ELR (cell line): ENCODE measurements at regions not wholly inside any gene's neighbourhood (a gene's known extent, or its start where the extent isn't known, plus 50 kb on each side); places are given as distances from the start of the nearest gene placed in this dataset.

Source experiments
- DNase-seq: peaks from one replicate; pipeline ENCODE4 v3.0.0-alpha.2; 2015; ENCODE audit warnings: low read depth

DNA sequence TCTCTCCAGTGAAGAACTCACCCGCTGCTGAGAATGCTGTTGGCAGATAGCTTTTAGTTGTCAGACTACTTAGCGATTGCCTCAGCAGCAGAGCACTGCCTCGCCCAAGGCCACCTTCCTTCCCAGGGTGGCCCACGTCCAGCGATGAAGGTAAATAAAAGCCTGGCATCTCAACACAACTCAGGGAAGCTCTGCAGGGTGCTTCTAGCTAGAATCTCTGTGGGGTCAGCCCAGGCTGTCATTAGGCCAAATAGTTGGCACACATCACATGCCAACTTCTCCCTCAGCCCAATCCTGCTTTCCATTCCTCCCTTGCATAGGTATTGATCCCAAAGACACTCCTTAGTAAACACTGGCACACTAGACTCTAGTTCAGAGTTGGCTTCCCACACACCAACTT, 368.1 kb upstream of the TMTC1 start:
- no peak for DNase-seq

DNA sequence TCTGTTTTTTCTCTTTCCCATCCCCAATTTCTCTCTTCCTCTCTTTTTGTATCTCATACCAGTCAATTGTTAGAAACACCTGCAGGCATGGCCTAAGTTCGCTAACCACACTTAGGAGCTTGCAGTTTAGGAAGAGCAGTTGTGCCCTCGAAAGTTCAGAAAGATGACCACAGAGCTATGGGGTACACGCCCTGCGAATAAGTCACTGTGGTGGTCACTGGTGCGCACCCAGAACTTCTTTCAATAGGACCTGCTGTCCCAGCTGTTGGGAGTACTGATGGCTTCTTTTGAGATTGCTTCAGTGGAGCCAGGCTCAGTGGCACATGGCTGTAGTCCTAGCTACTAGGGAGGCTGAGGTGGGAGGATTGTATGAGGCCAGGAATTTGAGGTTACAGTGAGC, 362.8 kb upstream of the TMTC1 start:
- no peak for DNase-seq

DNA sequence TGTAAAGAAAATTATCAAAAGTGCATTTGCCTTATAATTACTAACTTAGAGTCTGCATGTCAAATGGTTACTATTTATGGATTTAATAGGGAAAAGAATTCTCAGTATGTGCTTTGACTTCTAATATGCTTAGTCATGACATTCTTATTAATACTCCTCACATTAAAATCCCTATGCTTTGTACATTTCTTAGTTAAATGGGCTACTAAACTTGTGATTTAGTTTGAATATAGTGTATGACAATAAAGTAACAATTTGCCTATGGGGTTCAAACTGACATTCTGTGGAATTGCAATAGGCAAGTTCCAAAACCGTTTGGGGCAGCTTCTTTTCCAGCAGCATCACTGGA, 361.9 kb upstream of the TMTC1 start:
- DNase-seq: no peak

DNA sequence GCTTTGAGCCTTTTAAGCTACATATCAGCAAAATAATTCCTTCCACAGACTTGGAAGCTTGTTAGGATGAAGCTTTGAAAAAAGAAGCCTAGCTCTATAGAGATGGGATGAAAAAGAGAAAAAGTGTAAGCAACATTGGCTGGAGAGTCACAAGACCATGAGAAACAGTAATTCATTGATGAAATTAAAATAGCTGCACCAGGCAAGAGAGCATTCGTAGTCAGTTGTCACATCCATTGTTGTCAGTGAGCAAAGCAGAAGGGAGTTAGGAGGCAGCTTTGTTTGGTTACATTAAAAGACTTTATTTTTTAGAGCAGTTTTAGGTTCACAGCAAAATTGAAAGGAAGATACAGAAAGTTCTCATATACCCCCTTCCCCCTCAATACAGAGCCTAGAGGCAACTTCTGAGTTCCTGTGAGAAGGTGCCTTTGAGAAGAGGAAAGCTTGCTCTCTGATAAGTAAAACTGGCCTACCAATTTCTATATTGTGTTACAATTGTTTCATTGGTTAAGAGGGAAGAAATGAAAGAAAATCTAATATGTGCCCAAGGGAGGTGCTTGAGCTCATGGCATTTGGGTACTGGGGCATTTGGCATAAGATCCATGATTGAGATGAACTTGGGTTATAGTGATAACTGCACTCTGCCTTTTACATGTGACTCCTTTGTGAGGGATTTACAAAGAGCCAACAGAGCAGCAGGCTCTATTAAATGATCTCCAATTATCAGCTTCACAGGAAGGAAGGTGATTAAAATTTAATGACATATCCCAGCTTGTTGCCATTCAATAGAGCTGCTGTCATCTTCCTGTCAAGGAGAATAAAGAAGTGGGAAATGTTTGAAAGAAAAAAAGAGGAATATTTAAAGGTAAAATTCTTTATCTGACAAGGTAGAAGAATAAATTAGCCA, 361.3 kb upstream of the TMTC1 start:
- DNase-seq: no peak

DNA sequence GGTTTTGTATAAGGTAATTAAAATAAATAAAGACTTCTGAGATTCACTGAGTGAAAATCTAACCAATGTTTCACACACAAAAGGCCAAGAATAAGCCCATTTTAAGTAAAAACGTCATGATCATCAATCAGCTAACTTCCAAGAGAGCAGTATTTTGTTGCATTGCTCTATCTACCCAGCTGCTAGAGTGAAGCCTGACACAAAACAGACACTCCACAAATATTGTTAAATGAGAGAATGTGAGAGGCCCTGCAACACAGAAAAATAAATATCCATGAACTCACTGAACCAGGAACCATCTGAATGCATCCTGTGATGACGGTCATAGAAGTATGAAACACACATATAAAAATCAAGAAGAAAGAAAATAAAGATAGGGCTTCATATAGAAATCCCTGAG, 358.6 kb upstream of the TMTC1 start:
- no peak for DNase-seq

DNA sequence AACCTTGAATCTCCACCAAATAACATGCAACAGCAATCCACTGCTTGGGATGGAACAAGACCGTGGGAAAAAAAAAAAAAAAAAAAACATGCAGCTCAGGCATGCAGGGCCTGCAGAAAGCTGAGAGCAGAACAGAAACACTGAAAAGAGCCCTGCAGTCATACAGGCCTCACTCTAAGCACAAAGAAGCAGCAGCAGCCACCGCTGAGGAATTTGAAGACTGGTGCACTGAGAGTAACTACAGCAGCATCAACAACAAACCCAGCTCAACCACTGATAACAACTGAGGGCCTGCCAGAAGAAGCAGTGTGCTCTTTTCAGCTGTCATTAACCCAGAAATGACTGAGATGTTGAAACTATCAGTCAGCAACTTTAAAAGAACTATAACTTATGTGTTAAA, 354.7 kb upstream of the TMTC1 start:
- no peak for DNase-seq

DNA sequence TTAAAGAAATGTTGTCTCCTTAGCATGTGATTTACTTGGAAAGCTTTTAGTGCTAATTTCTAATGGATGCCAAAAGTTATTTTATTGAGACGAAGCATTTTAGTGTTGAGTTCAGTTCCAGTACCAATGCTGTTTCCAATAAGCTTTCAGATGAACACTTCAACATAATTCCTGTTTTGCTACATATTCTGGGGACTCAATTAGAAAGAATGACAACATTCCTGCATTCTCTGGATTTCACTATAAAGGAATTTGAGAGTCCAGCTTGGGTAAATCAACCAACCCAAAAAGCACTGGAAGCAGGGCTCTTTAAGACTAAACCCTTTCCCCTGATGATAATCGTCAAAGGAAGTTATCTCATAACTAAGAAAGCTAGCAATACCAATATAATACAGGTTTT, 353.0 kb upstream of the TMTC1 start:
- DNase-seq: no peak

DNA sequence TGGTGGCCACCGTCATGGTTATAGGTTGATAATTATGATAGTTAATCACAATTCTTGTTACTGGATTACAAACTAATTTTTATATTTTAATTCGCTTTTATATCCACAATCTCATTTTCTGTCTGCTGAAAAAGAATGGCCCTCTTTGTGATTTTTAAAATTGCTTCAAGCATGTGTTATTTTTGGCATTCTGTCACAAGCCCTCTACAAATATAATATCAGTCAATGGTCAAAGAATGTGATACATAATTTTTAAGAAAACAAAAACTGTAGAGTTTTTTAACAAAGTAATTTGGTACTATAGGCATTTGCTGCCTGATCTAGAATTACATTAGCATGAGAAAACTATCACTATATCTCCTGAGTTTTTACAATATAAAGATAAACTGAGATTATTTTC, 352.0 kb upstream of the TMTC1 start:
- no peak for DNase-seq

DNA sequence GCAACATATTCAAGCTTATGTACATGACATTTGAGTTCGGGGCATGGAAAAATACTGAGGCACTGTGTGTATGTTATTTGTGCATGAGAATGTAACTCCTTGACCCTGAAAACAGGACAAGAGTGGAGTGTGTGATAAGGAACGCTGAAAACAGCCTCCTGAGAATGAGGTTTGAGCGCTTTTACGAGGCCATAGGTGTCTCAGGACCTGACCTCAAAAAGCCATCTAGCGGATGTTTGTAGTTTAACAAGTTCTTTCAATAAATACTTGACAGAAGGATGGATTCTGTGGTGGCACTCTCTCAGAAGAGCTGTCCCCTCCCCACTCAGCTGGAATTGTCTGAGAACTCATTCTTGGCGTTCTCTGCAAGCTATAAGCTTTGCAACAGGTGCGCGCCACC, 350.5 kb upstream of the TMTC1 start:
- peak; percentile 18 for DNase-seq

DNA sequence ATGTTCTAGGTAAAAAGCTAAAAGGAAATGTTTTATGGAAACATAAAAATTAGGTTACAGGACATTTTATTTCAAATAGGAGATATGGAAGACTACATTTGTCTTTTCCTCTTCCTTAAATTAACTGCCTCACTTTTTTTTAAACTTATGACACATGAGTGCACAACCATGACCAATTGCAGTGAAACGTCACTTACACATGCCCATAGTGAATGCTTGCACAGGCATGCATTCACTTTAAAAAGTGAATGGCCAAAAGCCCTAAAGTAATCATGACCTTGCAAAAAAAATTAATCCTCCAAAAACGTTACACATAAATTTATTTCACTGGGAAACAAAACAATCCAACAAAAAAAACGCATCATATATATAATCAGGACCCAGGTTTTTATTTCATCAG, 343.2 kb upstream of the TMTC1 start:
- DNase-seq: no peak

DNA sequence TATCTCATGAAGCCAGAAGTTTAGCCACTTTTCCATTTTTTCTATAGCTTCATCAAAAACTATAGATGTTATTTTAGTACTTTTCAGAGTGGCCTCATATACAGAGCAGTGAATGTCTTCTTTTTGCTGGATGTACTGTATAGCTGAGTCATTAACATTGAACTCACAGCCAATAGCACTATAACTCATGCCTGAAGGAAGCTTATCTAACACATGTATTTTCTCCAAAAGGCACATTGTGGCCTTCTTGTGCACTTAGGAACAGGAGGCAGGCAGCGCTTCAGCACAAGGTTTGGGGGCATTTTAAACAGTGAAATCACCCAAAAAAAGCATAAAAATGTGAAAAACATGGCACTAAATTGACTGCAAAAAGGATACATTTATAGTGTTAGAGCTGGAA, 336.8 kb upstream of the TMTC1 start:
- no peak for DNase-seq

DNA sequence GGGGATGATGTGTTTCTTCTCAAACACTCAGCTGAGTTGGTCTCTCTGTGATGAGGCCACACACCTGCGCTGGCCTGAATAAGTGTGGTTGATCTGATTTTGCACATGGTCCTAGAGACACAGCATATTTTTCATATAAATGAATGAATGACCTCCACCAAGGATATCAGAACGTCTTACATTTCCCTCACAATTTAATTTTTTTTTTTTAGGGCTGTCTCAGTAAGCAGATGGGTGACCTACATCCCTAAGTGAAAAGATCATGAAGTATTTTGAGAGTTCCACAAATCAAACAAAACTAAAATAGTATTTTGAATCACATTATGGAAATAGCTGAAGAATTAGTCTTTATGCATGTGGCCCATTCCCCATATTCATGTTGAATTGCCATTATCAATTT, 333.7 kb upstream of the TMTC1 start:
- DNase-seq: no peak

DNA sequence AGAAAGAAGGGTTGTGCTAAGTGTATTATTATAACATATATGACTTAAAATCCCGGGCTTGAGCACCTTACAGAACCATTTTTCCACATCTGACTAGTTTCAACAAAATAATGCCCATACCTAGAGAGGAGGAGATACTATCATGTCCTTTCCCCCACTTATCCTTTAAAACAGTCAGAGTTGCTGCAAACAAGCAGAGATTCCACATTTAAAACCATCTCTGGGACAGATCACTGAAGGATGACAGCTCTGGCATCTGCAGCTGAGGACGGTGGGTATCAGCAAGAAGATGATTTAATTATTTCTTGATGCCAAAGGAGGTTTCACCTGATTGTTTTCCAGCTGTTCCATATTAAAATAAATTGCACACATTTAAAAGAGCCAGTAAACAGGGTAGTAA, 328.0 kb upstream of the TMTC1 start:
- no peak for DNase-seq

DNA sequence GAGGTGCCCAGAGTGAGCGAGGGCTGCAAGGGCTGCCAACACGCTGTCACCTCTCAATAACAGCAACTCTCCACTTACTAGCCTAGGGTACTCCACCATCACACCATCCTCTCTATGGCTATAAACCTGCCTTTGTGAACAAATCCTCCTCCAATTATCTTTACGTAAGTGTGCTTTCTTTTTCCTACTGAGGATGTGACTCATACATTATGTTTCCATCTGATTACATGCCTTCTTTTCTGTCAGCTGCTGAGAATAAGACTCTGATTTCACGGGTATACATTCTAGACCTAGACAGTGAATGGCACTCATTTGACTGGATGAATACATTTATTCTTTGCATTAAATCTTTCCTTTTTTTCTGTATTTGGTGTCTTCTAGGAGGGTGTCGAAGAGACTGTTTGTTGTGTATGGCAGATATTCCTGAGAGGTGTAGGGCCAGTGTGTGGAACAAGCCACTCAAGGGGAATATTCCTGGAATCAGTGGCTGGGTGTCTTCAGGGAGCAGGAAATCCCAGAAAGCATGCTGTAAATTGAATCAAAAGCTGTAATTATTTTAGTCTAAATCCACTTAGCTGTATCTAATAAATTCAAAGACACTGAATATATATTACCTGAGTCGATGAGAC, 327.3 kb upstream of the TMTC1 start:
- DNase-seq: peak; percentile 4

DNA sequence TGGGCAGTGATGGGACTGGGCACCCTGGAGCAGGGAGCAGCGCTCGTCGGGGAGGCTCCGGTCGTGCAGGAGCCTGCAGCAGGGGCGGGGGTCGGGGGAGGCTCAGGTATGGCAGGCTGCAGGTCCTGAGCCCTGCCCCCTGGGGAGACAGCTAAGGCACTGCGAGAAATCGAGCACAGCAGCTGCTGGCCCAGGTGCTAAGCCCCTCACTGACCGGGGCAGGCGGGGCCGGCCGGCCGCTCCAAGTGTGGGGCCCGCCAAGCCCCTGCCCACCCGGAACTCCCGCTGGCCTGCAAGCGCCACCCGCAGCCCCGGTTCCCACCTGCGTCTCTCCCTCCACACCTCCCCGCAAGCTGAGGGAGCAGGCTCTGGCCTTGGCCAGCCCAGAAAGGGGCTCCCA, 326.8 kb upstream of the TMTC1 start:
- no peak for DNase-seq

DNA sequence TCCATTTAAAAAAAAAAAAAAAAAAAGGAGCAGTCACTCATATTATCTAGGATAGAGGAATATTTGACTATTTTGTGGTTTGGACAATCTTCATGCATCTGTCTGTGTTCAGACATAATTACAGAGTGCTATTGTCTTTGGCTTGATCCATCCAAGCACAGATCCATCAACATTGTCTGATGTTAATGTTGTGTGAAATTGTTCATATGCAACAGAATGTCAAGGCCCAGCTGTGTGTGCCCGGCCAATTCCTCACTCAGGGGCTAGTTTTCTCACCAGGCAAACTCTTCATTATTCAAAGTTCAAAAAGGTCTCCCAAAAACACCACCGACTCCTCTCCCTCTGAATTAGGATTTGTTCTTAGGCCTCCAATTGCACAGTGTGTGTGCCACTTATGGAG, 324.9 kb upstream of the TMTC1 start:
- no peak for DNase-seq

DNA sequence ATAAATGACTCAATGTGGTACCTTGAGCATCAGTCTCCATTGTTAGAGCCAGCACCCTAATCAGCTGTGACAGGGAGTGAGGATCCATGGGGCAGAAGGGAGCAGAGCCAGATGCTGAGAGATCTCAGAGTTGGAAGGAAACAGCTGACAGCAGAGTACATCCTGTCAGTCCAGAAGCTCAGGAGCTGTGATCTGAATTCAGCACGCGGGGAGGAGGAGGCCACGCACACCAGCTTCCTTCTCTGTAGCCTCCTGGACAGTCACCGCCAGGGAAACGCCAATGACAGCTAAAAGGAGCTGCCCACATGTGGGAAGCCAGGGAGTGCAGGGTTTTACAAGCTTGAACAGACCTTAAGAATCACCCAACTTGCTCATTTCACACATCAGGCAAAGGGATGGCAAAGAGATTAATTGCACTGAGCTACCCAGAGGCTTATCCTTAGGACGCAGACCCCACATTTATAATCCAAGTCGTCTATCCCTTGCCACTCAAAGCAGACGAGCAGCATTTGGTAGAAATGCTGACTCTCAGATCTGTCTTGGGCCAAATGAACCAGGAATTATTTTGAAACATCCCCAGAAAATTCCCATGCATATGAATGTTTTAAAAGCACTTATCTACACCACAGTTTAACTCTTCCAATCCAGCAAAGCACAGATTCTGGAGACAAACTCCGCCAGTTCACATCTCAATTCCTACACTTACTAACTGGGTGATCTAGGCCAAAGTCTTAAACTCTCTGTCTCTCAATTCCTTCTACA, 322.6 kb upstream of the TMTC1 start:
- no peak for DNase-seq

DNA sequence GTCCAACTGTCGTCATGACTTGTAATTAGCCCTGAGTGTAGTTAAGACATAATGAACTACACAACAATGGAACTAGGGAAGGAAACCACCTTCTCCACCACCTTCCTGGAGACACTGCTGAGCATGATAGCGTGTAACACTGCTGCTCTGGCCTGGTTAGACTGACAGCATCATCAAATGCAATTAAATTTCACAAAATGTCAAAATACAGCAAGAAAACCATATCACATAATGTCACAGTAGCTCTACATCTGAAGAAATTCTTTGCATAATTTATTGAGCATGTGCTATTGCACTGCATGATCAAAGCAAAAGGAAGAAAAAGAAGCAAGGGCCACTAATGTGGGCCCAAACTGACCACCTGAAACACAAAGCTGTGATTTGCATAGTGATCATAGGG, 321.8 kb upstream of the TMTC1 start:
- DNase-seq: no peak

DNA sequence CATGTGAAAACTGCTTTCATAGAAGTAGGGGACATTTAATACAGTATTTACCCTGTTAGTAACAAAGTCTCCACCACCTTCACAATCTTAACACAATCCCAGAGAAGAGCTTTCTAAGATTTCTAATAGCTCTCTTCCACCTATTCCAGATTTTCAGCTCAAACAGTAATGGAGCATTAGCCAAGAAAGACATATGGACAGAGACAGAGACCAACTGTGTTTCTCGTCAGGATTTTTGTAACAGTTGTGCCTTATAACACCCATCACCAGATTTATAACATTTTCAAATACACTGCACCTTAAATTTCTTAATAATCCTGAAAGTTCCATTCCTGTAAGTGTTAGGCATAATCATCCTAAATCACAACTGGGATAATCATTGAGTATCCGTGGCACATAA, 321.2 kb upstream of the TMTC1 start:
- no peak for DNase-seq

DNA sequence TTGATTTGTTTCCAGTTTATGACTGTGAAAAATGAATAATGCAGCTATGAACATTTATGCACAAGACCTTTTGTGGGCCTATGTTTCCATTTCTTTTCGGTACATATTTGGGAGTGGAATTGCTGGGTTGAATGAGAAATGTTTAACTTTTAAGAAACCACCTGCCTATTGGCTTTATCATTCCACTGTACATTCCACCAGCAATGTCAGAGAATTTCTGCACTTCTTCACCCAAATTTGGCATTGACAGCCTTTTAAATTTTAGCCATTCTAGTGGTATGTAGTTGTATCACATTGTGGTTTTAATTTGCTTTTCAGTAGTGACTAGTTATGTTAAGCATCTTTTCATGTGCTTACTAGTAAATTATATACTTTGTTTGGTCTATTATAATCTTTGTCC, 317.0 kb upstream of the TMTC1 start:
- DNase-seq: no peak

DNA sequence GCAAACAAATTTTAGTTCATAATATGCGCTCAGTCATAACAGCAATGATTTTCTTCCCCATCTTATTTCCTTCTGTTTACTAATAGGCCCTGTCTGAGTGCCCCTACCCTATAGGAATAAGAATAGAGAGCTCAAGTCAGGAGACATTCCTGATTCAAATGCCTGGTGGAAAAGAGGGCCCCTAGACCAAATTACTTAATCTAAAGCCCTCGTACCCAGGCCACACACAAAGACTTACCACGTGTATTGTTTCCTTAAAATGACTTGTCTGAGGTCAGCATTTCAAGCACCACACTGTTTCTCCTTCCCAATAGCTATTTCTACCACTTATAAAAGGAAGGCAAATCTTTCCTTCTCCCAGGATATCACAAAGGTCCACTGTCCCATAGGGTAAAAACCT, 314.9 kb upstream of the TMTC1 start:
- no peak for DNase-seq

DNA sequence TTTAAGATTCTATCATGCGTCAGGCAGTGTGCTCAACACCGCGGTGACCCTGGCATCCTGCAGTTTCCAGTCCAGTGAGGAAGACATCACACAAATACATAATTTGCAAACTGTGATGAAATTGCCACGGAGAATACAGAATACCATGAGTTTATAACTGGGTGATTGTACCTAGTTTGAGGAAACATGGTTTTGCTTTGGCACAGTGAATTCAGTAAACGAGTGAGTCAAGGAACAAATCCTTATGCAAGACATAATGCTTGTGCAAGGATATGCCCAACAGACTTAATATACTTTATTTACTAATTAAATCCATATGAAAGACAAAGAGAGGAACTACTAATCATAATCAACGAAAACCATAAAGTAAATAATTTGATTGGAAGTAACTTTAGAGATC, 311.8 kb upstream of the TMTC1 start:
- no peak for DNase-seq

DNA sequence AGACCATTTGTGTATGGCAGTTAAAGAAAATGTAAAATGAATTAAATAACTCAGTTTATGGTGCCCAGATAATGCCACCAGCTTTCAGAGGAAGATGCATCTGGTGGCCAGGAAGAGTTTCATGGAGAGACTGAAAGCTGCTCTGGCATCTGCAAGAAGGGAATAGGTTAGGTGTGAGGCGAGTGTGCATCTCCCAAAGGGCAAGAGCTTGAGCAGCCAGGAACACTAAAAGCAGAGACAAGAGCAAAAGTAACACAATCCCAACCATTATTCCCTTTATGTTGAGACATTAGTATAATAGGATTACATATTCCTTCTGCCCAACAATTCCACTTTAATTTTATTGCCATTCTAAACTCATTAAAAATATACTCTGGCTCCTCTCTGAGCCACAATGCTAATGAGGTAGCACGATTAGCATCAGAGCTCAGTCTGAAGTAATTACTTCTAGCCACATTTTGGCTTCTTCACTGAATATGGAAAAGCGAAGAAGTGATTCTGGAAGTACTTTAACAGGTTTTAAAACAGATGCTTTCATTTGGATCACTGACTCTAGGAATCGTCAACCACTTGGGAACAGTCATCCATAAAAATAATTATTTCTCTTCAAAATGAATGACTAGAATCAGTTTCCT, 309.4 kb upstream of the TMTC1 start:
- DNase-seq: no peak
